Osteoblast (primary cell): ENCODE measurements at regions not wholly inside any gene's neighbourhood (a gene's known extent, or its start where the extent isn't known, plus 50 kb on each side); places are given as distances from the start of the nearest gene placed in this dataset.

Experiments
- DNase-seq: peaks from one replicate; pipeline ENCODE4 v3.0.0; 2011; ENCODE audit warnings: low spot score, mixed read lengths; ENCODE audit not compliant: insufficient read length; ENCODE audit errors: missing footprints
- H2AFZ ChIP-seq: 2 replicates; pipeline ENCODE4 v1.6.0; 2011; ENCODE audit warnings: mild to moderate bottlenecking, low read length
- H3K27ac ChIP-seq: 2 replicates; pipeline ENCODE4 v1.5.1; 2011; ENCODE audit warnings: mild to moderate bottlenecking, low read depth, low read length, moderate library complexity
- H3K27me3 ChIP-seq: 2 replicates; pipeline ENCODE4 v1.6.0; 2012; ENCODE audit warnings: mild to moderate bottlenecking, control low read depth, inconsistent platforms, low read length, moderate library complexity; ENCODE audit not compliant: insufficient read depth
- H3K36me3 ChIP-seq: 2 replicates; pipeline ENCODE4 v1.5.1; 2011; ENCODE audit warnings: mild to moderate bottlenecking, low read length, control low read depth, moderate library complexity; ENCODE audit not compliant: insufficient read depth
- H3K4me1 ChIP-seq: 2 replicates; pipeline ENCODE4 v1.5.1; 2011; ENCODE audit warnings: mild to moderate bottlenecking, low read length, control low read depth, moderate library complexity; ENCODE audit not compliant: insufficient read depth
- H3K4me2 ChIP-seq: 2 replicates; pipeline ENCODE4 v1.6.0; 2011; ENCODE audit warnings: mild to moderate bottlenecking, low read length; ENCODE audit not compliant: insufficient read depth
- H3K4me3 ChIP-seq: fragments of 200-600 bp; sonication (generic); 3 replicates; pipeline ENCODE4 v1.5.1; 2012; ENCODE audit warnings: mild to moderate bottlenecking, low read length, inconsistent platforms; ENCODE audit not compliant: insufficient read depth
- H3K79me2 ChIP-seq: 2 replicates; pipeline ENCODE4 v1.6.0; 2012; ENCODE audit warnings: mild to moderate bottlenecking, low read length, control low read depth, inconsistent platforms; ENCODE audit not compliant: insufficient read depth
- H3K9me3 ChIP-seq: 2 replicates; pipeline ENCODE4 v1.5.1; 2011; ENCODE audit warnings: low read depth, low read length, control low read depth
- H4K20me1 ChIP-seq: 2 replicates; pipeline ENCODE4 v1.6.0; 2012; ENCODE audit warnings: mild to moderate bottlenecking, low read length, control low read depth; ENCODE audit not compliant: insufficient read depth
- CTCF ChIP-seq: IDR thresholded peaks from 2 replicates; pipeline ENCODE4 v1.5.1; 2011; ENCODE audit warnings: mild to moderate bottlenecking, low read depth, low read length, moderate library complexity; ENCODE audit errors: extremely low read depth

- DNase-seq = no peak
- Histone ChIP-seq H3K36me3 (no peaks in the 10 kb centered on the region), H3K9me3 (no peaks in the 10 kb centered on the region), H4K20me1 (no peaks in the 10 kb centered on the region), H3K4me2 (peak overlapping the region; percentile 29), H3K27ac (peak overlapping the region; percentile 96), H3K79me2 (no peaks in the 10 kb centered on the region), H3K4me3 (no peak overlapping the region), H3K27me3 (no peaks in the 10 kb centered on the region), H2AFZ (no peak overlapping the region), H3K4me1 (peaks cover 38% of the 10 kb centered on the region)
- TF ChIP-seq CTCF = no peak
Observed at GRCh38 chr3:36649125-36649524, 115.2 kb downstream of the DCLK3 start.

- H4K20me1 ChIP-seq = no peaks in the 10 kb centered on the region
- peaks cover 37% of the 10 kb centered on the region for H3K4me1 ChIP-seq
- no peaks in the 10 kb centered on the region for H3K27me3 ChIP-seq
- H2AFZ ChIP-seq = no peak overlapping the region
- H3K4me3 ChIP-seq = peak overlapping the region; percentile 25
- H3K9me3 ChIP-seq = no peaks in the 10 kb centered on the region
- no peaks in the 10 kb centered on the region for H3K79me2 ChIP-seq
- H3K4me2 ChIP-seq = peak overlapping the region; percentile 71
- DNase-seq = peak; percentile 58
- H3K27ac ChIP-seq = peak overlapping the region; percentile 96
- TF ChIP-seq CTCF = no peak
- H3K36me3 ChIP-seq = no peaks in the 10 kb centered on the region
Observed at GRCh38 chr3:36648241-36649034, 115.9 kb downstream of the DCLK3 start.

- no peaks in the 10 kb centered on the region for H3K9me3 ChIP-seq
- H4K20me1 ChIP-seq = no peaks in the 10 kb centered on the region
- no peaks in the 10 kb centered on the region for H3K36me3 ChIP-seq
- peak overlapping the region; percentile 96 for H3K27ac ChIP-seq
- no peaks in the 10 kb centered on the region for H3K79me2 ChIP-seq
- no peak for TF ChIP-seq CTCF
- peak overlapping the region; percentile 25 for H3K4me3 ChIP-seq
- H3K27me3 ChIP-seq = no peaks in the 10 kb centered on the region
- H2AFZ ChIP-seq = no peak overlapping the region
- H3K4me2 ChIP-seq = peak overlapping the region; percentile 71
- no peak for DNase-seq
- peaks cover 31% of the 10 kb centered on the region for H3K4me1 ChIP-seq
Observed at GRCh38 chr3:36647423-36647853, 116.9 kb downstream of the DCLK3 start.

- Histone ChIP-seq H3K79me2 (no peaks in the 10 kb centered on the region), H3K36me3 (no peaks in the 10 kb centered on the region), H3K9me3 (no peaks in the 10 kb centered on the region), H2AFZ (no peak overlapping the region), H3K27ac (no peak overlapping the region), H3K4me2 (no peak overlapping the region), H4K20me1 (no peaks in the 10 kb centered on the region), H3K27me3 (no peaks in the 10 kb centered on the region), H3K4me1 (peaks cover 13% of the 10 kb centered on the region), H3K4me3 (no peak overlapping the region)
- no peak for TF ChIP-seq CTCF
- no peak for DNase-seq
Observed at GRCh38 chr3:36643192-36643591, 121.2 kb downstream of the DCLK3 start.
